SW480 (cell line): ENCODE measurements at regions not wholly inside any gene's neighbourhood (a gene's known extent, or its start where the extent isn't known, plus 50 kb on each side); places are given as distances from the start of the nearest gene placed in this dataset.
"Not testable (repeated sequence)": the region's sequence is repeated elsewhere in the genome, so short reads cannot be mapped to it uniquely, and the experiment has no call there.

Source experiments
- DNase-seq: peaks from one replicate; pipeline ENCODE4 v3.0.0-alpha.2; 2016; ENCODE audit warnings: low spot score

DNA sequence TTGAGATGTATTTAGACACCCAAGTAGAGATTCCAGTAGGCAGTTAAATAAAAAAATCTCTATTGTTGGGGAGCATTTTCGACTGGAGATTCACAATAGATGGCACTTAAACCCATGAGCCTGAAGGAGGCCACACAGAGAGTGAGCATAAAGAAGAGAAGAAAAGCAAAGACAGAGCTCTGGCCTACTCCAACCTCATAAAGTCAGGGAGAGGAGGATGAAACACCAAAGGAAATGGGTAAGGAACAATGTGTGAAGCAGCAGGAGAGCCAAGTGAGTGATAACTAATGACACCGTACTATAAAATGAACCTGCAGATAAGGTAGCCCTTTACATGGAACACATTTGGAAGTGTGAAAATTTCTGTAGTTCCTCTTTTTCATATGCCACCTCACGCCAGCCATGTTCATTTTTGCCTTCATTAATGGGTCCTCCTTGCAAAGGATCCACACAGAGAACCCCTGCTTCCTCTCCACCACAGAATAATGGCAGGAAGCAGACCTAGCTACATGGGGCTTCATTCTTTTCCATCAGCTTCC is 150.0 kb upstream of the SYT10 start:
- no peak for DNase-seq

DNA sequence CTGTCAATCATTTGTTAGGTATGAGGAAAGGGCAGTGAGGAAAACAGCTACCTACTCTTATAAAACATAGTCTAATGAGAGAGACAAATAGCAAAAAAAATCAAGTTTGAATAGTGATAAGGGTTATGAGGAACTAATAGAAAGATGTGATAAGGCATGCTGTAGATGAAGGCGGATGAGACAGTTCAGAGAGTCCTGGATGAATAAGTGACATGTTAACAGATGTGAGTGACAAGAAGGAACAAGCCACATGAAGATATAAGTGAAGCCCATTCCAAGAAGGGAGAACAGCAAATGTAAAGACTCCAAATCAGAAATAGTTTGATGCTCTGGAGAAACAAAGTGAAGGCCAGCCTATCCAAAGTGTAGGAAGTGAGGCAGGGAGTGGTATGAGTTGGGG is 154.1 kb upstream of the SYT10 start:
- DNase-seq = no peak

DNA sequence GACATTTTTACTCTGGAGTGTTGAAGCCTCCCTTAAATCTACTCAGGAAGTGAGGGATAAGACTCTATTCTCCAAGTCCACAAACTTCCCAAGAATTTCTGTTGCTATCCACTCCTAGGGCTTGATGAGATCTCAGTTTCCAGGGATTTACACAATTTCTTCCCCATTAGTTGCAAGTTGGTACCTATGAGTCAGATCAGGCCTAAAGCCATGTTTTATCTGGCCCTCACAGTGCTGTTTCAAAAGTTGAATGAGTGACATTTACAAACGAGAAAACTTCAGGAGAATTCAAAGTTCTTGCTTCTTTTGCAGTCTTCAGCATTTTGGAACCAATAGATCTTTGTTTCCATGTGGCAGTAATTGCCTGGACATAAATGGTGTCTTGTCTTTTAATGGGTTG is 156.4 kb upstream of the SYT10 start:
- no peak for DNase-seq

DNA sequence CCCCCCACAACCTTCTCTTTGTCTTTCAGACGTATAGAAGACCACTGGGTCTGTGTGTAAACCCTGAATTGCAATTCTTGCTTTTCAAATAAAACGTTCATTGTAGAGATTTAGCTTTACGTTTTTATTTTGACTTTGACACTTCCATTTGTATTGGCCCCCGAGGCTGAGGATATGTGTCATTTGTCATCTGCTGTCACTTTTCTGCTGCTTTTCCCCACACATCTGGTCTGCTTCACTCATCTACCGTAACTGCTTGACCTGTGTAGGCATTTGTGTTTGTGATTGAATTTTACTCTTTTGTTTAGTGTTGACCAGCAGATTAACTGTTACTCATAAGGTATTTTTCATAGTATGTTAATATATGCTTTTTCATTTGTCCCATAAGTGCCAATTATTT is 157.2 kb upstream of the SYT10 start:
- DNase-seq = no peak

DNA sequence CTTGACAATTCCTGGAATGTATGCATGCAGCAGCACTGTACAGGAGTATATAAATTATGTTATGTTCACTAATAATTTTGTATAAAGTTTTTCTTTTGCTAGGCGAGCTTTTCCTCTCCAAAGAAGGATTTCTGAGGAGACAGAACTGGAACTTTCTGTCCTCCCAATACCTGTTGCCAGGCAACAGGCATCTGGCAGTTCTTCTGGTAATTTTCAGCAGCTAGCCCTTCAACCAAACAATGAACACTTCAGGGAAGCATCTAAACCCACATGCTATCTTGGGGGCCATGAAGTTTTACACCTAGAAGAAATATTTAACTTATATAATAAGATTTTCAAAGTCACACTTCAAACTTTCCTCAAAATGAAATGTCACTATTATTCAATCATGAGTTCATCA is 162.9 kb upstream of the SYT10 start:
- DNase-seq = no peak

DNA sequence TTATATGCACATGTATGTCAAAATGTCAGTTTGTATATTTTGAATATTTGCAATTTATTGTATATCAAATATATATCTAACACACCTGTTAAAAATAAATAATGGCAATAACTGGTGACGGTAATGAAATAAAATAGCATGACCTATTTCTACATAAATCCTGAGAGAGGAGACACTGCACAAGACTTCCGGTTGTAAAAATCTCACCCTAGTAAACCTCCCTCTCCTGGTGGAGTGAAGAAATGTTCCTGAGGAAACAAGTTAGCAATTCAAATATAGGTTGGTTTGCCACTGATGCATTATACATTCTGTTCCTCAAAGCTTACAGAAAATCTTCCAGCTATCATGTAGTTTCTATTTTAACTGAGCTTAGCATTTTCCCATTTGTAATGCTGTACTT is 166.1 kb upstream of the SYT10 start:
- DNase-seq = peak; percentile 39

DNA sequence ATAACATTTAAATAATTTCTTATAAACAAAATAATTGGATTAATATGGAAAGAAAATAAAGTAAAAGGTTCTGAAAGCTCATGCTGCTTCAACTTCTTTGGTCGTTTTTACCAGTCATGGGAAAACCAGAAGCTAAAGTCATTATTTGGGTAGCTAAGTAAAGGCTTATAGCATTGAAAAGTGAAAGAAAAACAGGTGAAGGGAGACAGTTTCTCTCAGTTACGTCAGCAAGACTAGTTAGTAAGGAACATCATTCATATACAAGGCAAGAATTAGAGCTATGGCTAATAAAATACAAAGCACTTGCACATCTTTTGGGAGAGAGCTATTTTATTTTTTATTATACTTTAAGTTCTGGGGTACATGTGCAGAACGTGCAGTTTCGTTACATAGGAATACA is 170.3 kb upstream of the SYT10 start:
- no peak for DNase-seq

DNA sequence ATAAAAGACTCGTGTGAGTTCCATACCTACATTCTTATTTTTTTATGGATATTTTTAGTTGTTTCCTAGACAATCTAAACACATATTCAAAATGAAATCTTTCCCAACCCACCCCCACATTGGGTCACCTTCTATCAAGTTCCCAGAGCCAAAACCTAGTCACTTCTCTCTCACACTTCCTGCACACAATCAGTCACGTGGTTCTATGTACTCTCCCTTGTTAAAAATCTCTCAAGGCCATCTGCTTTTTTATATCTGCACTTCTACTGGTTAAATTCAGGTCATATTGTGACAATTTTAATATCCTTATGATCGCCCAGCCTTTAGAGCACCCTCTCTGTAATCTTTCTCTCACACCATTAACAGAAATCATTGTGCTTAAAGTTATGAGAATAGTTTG is 175.0 kb upstream of the SYT10 start:
- no peak for DNase-seq

DNA sequence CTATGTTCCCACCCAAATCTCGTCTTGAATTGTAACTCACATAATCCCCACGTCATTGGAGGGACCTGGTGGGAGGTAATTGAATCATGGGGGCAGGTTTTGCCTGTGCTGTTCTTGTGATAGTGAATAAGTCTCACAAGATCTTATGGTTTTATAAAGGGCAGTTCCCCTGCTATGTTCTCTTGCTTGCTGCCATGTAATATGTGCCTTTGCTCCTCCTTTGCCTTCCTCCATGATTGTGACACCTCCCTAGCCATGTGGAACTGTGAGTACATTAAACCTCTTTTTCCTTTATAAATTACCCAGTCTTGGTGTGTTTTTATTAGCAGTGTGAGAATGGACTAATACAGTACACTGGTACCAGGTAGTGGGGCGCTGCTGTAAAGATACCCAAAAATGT is 177.6 kb upstream of the SYT10 start:
- no peak for DNase-seq

DNA sequence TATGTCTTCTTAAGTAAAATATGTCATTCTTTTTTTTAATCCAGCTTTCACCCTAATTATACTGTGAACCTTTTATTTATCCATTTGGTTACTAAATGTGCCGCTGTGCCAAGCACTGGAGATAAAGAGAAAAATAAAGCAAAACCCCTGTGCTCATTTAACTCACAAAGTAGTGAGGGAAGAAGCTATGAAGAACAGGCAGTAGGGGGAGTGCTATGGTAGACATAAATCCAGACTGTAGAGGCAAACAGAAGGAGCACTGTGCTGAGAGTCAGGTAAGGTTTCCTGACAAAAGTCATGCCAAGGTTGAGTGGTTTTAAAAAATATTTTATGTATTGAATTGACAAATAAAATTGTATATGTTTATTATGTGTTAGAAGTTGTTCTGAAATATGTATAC is 188.5 kb upstream of the SYT10 start:
- no peak for DNase-seq

DNA sequence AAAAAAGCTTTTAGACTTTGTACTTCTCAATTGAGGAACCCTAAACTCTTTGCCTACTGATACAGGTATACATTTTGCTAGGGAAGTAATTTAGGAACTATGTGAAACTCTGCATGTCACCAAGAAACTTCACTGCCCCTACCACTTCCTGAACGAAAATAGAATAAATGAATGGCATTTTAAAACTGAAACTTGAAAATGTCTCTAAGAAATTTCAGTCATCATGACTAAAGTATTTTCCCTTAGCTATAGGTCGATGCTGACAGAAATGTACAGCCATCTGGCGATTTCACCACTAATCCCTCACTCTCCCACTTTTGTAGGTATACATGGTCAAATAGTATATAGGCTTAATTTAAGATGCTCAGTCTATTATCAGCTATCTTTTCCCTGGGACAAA is 194.9 kb upstream of the SYT10 start:
- no peak for DNase-seq

DNA sequence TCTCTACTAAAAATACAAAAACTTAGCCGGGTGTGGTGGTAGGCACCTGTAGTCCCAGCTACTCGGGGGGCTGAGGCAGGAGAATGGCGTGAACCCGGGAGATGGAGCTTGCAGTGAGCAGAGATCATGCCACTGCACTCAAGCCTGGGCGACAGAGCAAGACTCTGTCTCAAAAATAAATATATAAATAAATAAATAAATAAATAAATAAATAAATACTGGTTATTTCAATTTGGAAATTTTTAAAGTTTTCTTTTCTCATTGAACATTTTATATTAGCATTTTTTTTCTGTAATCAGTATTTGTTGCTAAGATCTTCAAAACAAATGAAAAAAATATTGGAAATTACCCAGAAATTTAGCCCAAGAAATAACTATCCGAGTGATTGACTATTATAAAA is 197.3 kb upstream of the SYT10 start:
- DNase-seq = not testable (repeated sequence)

DNA sequence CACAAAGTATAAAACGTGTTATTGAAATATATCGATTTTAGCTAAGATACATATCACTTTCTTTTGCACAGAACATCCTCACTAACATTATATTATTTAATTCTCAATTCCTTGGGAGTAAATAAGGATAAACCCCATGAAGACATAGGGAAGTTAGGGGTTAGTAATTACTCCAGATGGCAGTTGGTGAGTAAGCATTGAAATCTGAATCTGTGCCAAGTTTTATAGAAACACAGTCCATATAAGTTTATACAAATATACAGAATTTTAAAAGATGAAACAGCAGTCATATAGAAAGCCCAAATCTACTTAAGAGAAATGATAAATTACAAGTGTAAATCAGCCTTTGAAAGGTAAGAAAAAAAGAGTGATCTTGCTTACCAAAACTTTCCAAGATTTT is 200.4 kb upstream of the SYT10 start:
- no peak for DNase-seq

DNA sequence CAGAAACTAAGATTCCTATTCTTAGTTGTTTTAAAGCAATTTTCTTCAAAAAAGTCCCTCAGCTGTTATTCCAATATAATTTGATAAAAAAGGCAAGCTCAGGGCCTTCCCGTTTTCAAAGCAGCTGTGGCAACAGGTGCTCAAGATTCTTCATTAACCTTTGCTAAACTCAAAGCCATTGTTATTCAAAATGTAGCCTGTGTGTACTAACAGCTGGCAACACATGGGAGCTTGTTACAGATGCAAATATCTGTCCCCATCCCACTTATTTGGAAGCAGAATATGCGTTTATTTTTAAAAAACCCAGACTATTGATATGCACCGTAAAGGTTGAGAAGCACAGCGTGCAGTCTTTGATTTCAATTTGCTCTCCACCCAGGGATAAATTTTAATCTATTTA is 210.4 kb upstream of the SYT10 start:
- DNase-seq = no peak

DNA sequence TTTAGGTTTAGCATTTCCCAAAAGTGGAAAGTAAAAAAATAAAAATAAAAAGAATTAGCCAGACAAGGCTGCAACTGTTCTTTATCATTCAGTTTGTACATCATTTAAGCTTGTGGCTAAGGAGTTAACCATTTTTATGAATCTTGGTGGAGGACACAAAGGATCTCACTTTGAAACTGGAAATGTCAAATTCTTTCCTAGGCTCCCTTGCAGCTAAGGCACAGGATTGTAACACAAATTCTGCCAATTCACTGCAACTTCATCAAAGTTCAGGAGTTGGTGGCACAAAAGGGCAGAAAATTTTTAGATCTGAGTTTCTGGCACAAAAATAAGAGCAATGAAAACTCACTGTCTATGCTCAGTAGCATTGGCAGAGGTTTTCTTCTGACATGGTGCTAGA is 211.2 kb upstream of the SYT10 start:
- DNase-seq = no peak

DNA sequence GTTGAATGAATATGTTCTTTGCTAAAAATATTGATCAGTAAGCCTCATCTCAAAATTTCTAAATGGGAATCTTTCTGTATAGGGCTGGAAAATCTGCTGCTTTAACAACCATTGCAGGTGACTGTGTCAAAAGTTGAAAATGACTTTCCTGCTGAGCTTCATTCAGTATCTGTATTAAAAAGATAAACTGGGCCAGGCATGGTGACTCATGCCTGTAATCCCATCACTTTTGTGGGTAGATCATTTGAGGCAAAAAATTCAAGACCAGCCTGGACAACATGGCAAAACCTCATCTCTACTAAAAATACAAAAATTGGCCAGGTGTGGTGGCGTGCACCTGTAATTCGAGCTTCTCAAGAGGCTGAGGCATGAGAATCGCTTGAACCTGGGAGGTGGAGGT is 213.7 kb upstream of the SYT10 start:
- DNase-seq = no peak

DNA sequence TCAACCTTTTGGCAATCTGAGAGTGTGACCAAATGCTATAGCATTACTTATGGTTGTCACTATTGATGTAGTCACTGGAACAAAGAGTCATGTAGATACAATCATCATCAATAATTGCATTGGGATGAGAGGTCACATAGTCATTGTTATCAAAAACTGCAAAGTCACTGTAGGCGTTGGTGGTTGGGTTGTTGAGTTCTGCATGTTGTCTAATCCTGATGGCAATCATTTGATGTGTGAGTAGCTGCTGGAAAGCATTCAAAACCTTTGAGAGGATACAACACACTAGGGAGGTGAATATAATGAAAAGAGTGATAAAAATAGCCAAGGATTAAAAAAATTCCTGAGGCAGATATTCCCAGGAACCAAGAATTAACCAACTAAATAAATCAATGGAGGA is 214.7 kb upstream of the SYT10 start:
- no peak for DNase-seq

DNA sequence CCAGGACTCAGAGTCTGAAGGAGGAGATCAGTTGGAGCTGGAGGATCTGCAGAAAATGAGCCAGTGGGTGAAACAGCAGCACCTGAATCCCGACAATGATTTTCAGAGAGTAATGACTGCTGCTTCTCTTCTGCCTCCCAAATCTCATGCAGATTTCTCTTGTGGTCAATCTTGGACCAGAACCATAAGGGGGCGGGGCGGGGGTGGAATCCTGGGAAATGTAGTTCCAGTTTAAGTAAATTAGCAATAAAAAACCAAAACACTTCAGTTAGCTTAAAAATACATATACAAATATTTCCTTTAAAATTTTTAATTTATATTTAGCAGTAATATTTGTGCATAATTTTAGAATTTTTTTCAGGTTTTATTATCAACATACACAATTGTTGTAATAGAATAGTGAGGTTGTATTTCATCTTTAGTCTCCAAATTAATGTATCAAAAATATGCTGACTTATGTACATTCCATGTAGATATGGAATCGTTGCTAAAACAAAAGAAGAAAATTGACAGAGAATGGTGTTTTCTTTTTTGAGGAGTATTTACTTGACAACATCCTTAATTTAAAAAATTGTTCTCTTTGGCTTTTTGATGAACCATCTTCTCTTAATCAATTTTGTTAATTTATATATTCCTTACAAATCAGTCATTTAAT is 223.5 kb upstream of the SYT10 start:
- no peak for DNase-seq

DNA sequence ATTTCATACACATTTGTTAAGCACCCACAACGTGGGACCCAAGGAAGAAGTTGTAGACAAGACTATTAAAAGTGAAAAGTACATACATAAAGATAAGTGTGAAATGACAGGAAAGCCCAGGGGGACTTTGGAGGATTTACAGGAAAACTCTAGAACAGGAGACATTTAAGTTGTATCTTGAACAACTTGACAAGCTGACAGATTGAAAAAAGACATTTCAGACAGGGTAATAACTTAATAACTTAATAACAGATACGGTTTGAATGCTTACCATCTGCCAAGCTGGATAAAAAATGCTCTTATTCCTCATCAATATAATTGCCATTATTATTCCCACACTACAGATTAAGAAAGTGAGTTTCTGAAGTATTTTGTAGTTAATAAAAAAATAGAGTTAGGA is 229.7 kb upstream of the SYT10 start:
- DNase-seq = no peak

DNA sequence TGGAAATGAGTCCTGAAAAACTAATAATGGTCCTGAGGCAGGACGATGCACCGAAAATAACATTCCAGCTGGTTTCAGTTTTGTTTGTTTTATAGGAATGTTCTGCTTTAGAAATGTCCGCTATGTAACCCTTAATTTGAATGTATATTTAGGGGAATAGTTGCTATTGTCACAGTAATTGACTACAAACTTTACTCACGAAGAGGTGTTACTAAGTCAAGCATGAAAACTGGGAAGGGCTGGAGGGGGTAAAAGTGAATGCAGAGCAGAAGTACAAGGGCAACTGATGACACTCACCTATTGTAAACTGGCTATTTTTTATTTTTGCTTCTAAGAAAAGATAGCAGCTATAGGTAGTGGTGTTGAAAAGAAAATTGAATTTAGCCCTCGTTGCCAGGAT is 230.7 kb upstream of the SYT10 start:
- no peak for DNase-seq

DNA sequence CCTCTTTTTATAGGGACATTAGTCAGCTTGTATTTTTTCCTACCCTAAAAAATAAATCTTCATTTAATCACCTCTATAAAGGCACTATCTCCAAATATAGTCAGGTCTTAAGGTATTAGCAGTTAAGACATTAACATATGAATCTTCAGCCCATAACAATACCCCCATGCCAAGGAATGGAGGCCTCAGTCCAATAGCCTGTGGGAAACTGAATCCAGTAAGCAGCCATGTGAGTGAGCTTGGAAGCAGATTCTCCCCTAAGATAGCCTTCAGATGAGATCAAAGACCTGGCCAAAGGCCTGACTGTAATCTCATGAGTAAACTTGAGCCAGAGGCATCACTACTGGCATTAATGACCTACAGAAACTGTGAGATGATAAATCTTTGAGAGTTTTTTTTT is 232.1 kb upstream of the SYT10 start:
- DNase-seq = no peak

DNA sequence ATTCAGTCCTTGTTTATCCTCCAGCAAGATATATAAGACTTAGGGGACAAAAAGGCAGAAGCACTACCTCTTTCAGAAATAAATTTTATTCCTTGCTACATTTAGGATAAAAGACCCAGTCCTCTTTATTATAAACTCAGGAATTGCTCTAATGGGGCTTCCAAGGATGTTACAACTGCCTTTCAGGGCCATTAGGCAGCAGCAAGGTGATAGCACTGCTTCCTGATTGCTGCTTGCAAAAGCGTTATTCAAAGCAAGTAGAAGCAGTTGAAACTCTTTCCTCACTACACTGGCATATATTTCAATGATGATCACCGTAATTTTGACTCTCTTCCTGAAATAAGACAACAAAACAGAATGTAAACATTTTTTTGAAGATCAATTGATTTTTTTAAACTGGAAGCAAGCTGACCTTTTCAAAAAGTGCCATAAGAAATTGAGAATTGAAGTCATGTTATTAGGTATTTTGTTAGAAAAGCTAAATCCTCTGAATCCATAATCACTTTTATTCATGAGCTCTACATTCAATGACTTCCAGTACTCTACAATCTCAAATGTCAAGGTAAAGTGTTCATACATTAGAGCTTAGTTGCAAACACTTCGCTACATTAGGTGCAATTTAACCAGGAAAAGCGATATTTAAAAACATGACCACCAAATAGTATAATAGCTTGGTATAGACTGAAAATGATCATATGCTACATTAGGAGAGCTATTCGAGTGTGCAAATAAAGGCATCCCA is 233.4 kb upstream of the SYT10 start:
- DNase-seq = no peak

DNA sequence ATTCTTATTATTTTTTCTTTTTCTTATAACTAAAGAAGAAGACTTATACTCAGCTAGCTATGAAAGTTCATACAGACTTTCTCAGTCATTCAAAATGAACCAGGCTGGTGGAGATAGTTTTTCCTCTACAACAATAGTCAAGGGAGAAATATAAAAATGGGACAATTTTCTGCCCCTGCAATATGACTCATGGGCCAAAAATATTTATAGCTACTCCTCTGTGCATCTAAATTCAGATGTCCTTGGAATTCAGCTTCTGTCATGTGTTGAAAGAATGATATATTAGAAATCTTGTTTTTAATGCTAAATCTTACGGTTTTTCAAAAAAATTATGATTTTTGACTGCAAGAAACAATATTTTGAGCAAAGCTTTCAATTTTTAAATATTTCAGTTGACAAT is 237.2 kb upstream of the SYT10 start:
- no peak for DNase-seq
